OCI-M2 (cell line): ENCODE measurements at regions not wholly inside any gene's neighbourhood (a gene's known extent, or its start where the extent isn't known, plus 50 kb on each side); places are given as distances from the start of the nearest gene placed in this dataset.

ENCODE experiments used
- DNase-seq: peaks from one replicate; lab custom pipeline; 2025; ENCODE audit not compliant: unreplicated experiment; lab: John Stamatoyannopoulos, UW

GRCh38 chr10:125344573-125345171 is 184.3 kb upstream of the CTBP2 start:
- DNase-seq = no peak

- DNase-seq = no peak
These were observed 183.6 kb upstream of the CTBP2 start for GRCh38 chr10:125343983-125344382.

- DNase-seq = no peak
These were observed 183.0 kb upstream of the CTBP2 start for GRCh38 chr10:125343118-125343925.

GRCh38 chr10:125341611-125342010 is 181.2 kb upstream of the CTBP2 start:
- no peak for DNase-seq

GRCh38 chr10:125340903-125341302 is 180.5 kb upstream of the CTBP2 start:
- DNase-seq = no peak

- no peak for DNase-seq
These were observed 177.1 kb upstream of the CTBP2 start for GRCh38 chr10:125337510-125337909.

GRCh38 chr10:125334545-125334944 is 174.2 kb upstream of the CTBP2 start:
- DNase-seq = no peak

GRCh38 chr10:125333769-125334168 is 173.4 kb upstream of the CTBP2 start:
- no peak for DNase-seq

- DNase-seq = no peak
These were observed 172.8 kb upstream of the CTBP2 start for GRCh38 chr10:125333209-125333591.

- DNase-seq = no peak
These were observed 172.3 kb upstream of the CTBP2 start for GRCh38 chr10:125332548-125333208.

- DNase-seq = no peak
These were observed 170.7 kb upstream of the CTBP2 start for GRCh38 chr10:125331056-125331455.

GRCh38 chr10:125329056-125329455 is 168.7 kb upstream of the CTBP2 start:
- no peak for DNase-seq

- DNase-seq = no peak
These were observed 165.0 kb upstream of the CTBP2 start for GRCh38 chr10:125325326-125325725.

- no peak for DNase-seq
These were observed 156.1 kb upstream of the CTBP2 start for GRCh38 chr10:125316436-125316835.

GRCh38 chr10:125300937-125301336 is 140.6 kb upstream of the CTBP2 start:
- no peak for DNase-seq

GRCh38 chr10:125299461-125299860 is 139.1 kb upstream of the CTBP2 start:
- no peak for DNase-seq

GRCh38 chr10:125296598-125296997 is 136.2 kb upstream of the CTBP2 start:
- DNase-seq = no peak

- DNase-seq = no peak
These were observed 133.7 kb upstream of the CTBP2 start for GRCh38 chr10:125294109-125294508.

- DNase-seq = no peak
These were observed 131.5 kb upstream of the CTBP2 start for GRCh38 chr10:125291836-125292235.

GRCh38 chr10:125289461-125289860 is 129.1 kb upstream of the CTBP2 start:
- no peak for DNase-seq

- no peak for DNase-seq
These were observed 124.7 kb upstream of the CTBP2 start for GRCh38 chr10:125284875-125285597.
